Right renal cortex interstitium (tissue), 3 donors: ENCODE measurements at regions not wholly inside any gene's neighbourhood (a gene's known extent, or its start where the extent isn't known, plus 50 kb on each side); places are given as distances from the start of the nearest gene placed in this dataset.

ENCODE experiments used
- DNase-seq, 3 donors: peaks; one replicate each; pipeline ENCODE4 v3.0.0-alpha.2; 2013; ENCODE audit warnings: low read depth in 3 of 3, low spot score in 2 of 3

- no peak for DNase-seq
These were observed 181.3 kb upstream of the ADO start for GRCh38 chr10:62623223-62623622.

DNA sequence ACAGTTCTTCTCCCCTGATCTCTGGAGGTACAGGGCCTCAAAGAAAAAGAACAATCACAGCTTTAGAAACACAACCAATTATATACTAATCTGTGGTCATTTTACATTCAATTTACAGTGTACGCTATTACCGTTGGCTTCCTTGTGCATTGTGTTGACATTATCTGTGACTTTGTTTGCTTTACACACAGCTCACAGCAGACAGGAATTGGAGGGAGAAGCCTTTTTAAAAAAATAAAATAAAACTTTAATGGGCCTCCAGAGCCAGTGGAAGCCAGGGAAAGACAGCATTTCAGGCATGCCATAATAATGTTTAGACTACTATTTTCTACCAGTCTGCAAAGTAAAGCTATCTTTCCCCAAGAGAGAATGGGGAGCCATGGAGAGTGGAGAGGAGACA is 179.0 kb upstream of the ADO start:
- no peak for DNase-seq

- no peak for DNase-seq
These were observed 178.4 kb upstream of the ADO start for GRCh38 chr10:62626079-62626478.

DNA sequence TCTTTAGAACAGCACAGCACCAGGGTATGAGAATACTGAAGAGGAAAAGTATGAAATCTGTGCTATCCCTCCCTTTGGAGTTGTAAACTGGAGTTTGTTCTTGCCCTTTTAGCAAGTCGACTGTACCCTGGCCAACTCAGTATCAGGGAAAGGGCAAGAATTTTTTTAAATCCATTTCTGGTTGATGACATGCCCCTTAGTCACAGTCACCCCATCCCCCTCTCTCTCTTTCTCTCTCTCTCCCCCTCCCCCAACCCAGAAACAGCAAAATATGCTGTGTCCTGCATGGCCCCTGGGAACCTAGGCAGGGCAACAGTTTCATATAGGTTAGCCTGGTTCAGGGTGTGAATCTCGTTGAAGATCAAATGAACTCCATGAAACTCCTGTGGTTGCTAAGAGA is 177.7 kb upstream of the ADO start:
- no peak for DNase-seq

- no peak for DNase-seq
These were observed 176.5 kb upstream of the ADO start for GRCh38 chr10:62627983-62628382.

DNA sequence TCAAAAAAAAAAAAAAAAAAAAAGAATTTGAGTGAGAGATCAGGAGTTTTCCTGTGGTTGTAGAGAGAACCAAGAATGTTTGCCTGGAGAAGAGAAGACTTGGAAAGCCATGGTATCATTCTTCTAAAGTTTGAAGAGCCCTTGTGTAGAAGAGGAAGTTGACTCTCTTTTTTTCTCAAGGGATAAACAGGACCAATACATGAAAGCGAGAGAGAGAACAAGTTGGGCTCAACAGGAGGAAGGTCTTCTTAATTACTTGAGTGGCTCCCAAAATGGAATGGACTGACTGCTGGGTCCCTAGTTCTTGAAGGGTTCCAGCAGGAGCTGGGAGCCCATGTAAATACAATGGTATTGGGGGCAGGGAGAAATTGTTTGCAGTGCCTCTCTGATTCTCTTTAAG is 173.3 kb upstream of the ADO start:
- no peak for DNase-seq

DNA sequence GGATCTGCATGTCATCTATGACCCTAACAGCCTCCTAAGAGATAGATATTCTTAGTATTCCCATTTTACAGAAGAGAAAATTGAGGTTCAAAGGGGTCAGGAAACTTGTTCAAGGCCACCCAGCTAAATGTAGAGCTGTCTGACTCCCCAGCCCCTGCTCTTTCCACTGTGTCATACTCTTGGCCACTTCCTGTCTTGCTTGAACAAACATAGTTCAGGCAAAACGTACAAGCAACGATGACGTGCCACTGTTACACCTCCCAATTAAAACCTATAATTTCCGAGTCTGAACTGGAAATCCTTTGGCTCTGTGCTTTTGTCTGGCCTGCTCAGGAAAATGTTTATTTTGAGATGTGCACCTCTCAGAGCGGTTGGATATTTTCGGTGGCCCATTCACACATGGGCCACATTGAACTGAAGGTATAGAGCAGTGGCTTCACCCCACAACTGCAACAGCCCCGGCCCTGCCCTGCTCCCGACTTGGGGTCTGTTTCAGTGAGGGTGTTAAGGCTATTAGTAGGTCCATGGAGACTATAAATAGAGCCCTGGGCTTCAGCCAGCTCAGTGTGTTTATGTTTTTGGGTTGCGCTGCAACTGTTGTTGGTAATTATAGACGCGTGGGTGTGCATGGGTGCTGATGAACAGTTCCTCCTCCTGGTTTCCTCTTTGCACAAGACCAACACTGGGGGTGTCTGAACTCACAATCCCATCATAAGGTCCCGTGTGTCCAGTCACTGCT is 172.3 kb upstream of the ADO start:
- no peak for DNase-seq

- no peak for DNase-seq
These were observed 170.5 kb upstream of the ADO start for GRCh38 chr10:62633976-62634375.

DNA sequence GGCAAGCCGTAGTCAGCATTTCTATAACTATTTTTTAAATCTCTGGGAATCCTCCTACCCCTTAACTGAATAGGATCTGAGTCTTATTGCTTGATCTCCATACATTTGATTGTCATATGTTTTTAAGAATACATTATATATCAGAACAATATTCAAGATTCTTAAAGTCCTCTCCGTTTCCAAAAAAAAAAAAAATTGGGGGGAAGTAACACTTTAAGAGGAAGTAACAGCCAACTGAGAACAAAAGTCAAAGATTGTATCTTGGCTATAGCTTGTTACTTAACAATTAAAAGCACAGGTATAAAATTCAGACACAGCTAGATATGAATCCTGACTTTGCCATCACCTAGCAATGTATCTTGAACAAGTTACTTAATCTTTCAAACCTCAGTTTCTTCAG is 169.9 kb upstream of the ADO start:
- DNase-seq, result no peak

GRCh38 chr10:62635127-62635526 is 169.4 kb upstream of the ADO start:
- DNase-seq, result no peak

DNA sequence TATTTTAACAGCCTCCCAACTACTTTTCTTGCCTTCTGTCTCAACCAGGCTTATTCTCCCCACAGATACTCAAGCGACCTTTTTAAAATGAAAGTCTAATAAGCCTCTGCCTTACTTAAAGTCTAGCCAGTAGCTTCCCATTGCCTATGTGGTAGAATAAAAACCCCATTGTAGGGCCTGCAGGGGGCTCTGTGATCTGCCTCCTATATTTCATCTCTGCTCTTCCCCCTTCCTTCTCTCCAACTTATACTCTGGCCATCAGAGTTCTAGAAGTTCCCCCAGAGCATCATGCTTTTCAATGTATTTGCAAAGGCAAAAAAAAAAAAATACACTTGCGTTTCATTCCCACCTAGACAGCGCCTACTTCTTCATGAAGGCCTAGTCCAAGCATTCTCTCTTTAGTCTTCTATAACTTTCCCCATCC is 167.7 kb upstream of the ADO start:
- DNase-seq, result no peak

DNA sequence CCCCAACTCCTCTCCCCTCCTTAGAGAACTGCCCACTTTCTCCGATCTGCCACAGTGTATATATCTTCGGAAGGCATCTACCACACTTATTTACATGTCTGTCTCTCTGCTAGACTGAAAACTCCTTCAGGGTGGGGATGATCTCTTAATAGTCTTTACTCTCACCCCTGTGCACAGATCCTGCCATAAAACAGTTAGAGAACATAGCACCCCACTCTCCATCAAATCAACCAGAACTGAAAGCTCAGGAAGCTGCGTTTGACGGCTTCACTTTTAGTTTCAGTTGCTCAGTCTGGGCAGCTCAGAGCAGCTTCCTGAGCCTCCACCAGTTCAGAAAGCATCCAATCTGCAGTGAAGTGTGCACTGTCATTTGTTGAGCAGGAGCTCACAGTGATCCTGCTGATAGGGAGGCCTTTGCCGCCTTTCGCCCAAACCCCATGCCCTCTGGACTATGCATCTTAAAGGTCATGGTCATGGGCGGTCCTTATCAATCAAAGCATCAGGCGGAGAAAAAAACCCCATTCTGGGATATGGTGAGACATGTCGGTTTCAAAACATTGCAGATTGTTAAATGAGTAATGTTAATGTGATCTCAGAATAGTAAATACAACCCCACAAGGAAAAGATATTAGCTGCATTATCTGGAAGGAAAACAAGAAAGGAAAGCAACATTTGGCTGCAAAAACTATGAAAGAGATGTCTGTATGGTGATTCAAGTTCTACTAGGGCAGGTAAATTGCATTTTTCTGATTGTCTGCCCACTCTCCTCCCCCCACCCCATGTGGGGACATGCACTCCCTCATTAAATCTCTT is 167.1 kb upstream of the ADO start:
- DNase-seq, result no peak

DNA sequence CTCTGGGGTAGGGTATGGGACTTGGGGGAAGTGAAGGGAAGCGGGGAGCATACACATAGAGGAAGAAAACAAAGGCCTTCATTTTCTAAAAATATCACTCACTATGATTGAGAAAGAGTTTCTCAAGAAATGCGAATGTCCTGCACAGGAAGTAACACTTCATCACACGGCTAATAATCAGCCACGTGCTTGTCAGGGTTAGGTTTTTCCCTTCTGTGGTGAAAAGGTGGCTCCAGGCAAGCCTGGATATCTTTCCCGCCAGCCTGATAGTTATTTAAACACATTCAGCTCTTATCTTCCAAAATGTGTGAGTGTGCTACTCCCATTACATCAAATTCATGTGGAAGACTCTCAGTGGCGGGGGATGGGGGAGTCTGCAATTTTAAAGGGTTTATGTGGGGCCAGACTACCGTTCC is 166.4 kb upstream of the ADO start:
- no peak for DNase-seq

DNA sequence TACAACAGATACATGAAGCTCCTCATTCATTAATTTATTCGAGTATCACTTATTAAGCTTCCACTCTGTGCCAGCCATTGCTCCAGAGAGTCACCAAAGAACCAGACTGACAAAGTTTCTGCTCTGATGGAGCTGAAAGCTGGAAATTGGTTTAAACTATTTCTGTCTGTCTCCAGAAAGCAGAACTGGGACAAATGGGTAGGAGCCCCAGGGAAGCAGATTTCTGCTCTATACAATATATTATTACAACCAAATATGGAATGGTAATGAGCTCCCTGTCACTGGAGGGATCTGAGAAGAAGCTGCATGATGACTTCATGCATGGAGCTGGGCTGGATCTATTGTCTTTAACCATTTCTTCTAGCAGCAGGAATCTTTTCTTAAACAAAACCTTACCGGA is 165.4 kb upstream of the ADO start:
- DNase-seq, result no peak

GRCh38 chr10:62640411-62640810 is 164.1 kb upstream of the ADO start:
- DNase-seq, result no peak

DNA sequence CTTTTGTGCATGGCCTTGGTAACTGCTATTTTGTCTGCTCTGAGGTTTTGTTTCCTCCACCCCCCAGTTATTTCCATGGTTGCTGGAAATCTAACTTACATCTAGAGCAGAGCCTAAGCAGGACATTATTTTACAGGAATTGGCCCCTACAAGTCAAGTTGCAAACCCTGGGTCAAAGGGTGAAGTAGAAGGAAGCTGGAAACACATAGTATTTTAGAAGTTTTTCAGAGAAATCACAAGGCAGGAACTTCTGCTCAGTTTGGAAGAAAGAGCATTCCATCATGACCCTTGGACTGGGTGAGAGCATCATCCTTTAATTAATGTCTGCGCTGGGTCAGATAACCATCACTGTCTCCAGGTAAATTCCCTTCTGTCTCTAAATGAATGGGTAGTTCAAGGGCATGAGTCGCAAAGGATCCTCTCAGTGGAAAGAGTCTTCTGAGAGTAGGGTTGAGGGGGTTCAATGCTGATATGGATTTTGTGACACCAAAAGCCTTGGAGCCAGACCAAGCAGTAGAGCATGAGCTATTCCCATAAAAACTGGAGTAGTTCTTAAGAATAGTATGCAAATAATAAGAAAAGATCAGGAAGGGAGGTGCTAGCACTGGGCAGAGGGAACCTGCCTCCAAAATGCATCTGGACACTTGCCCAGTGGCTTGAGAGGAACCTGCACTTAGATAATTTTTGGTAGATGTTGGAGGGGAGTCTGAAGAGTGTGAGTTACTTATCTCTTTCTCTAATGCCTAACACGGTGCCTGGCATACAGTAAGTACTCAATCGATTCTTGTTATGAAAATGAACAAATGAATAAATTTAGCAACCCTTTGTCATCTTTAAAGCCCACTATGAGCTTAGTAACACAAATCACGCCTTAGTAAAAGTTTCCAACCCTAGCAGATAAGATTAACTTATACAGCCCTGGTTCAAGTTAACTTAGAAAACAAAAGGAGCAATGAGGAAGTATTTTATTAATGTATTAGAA is 160.6 kb upstream of the ADO start:
- no peak for DNase-seq

DNA sequence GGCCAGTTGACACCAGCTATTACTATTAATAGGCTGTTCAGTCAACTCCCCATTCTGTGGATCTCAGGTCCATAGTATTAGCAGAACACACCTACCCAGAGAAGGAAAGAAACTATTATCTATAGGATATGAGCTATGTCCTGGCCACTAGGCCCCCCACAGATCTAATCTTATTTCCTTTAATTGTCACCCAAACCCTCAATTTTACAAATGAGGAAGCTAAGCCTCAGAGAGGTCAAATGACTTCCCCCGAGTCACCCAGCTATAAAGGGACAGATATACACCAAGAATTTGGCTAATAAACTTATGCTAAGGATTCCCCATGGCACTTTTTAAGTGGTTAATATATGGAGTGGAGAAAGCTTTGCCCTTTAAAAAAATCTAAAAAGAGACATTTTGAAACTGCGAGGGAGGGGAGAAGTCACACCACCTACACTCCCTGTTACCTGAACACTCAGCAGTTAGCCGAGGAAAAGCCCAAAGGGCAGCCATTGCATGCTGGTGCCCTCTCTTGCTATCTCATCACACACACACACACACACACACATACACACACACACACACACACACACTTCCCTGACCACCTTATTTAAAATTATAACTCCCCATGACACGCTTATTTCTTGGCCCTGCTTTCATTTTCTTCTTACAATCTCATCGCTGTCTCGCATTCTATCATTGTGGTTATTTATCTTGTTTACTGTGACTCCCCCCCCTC is 157.0 kb upstream of the ADO start:
- DNase-seq, result no peak

DNA sequence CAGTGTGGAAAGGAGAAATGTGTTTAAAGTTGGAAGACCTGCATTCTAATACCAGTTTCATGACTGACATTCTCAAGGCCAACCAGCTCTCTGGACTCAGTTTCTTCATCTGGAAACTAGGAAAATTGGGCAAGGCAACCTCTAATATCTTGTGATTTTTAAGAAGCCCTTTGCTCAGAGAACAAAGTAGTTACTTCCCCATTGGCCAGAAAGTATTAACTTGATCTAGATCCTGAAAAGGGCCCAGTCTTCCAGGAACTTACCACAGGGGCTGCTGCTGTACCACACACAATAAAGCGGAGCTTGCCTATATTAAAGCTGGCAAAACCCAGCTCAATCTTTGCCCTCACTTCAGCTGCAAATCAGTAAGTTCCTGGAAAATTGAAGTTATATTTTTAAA is 155.6 kb upstream of the ADO start:
- DNase-seq, result no peak

DNA sequence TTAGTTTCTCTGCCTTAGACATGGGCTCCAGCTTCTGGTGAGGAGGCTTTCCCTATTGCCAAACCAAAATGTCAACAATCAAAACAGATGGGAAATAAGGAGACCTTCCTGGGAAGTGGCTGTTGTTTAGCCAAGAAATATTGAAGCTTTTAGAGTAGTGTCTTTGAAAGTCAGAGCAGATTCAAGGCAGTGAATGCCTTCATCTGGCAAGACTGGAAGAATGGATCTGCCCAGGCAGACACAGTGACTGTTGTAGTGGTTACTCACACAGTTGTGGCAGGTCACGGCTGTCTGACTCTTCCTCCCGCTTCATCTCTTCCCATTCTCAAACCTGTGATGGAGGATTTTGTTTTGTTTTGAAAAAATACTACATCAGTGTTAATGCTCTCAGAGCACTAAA is 154.1 kb upstream of the ADO start:
- no peak for DNase-seq

GRCh38 chr10:62651341-62651740 is 153.2 kb upstream of the ADO start:
- DNase-seq, result no peak

GRCh38 chr10:62652114-62652513 is 152.4 kb upstream of the ADO start:
- DNase-seq, result no peak
